ENCODE measurements at regions not wholly inside any gene's neighbourhood (a gene's known extent, or its start where the extent isn't known, plus 50 kb on each side); places are given as distances from the start of the nearest gene placed in this dataset.
"Not testable (repeated sequence)": the region's sequence is repeated elsewhere in the genome, so short reads cannot be mapped to it uniquely, and the experiment has no call there.

DNA sequence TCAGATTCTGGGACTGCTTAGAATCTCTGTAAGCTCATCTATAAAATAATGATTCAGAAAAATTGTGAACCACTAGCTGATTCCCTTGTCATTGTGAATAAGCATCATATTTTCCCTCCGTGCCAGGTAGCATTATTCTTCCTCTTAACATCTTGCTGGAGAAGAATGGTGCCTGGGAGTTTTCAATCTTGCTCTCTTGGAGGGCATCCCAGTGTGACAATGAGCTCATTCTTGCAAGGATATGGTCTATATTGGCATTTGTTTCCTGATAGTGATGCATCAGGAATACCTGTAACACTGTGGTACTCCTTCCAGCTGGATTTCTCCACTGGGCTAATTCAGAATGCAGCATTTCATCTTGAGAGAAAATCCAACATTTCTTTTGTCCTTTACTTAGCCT lies 126.4 kb upstream of the ITGB1 start:
- Histone ChIP-seq H3K9ac (ENCODE audit: low read length) (no peak overlapping the region), H3K4me3 (ENCODE audit: low read length) (no peak overlapping the region), H3K36me3 (ENCODE audit: control insufficient read depth, insufficient read depth, low read length) (no peaks in the 10 kb centered on the region), H3K4me1 (ENCODE audit: control insufficient read depth, insufficient read depth, low read length) (no peaks in the 10 kb centered on the region), H3K27me3 (ENCODE audit: control insufficient read depth, insufficient read depth, low read length) (no peaks in the 10 kb centered on the region), H3K9me3 (ENCODE audit: control insufficient read depth, low read length) (no peaks in the 10 kb centered on the region)

DNA sequence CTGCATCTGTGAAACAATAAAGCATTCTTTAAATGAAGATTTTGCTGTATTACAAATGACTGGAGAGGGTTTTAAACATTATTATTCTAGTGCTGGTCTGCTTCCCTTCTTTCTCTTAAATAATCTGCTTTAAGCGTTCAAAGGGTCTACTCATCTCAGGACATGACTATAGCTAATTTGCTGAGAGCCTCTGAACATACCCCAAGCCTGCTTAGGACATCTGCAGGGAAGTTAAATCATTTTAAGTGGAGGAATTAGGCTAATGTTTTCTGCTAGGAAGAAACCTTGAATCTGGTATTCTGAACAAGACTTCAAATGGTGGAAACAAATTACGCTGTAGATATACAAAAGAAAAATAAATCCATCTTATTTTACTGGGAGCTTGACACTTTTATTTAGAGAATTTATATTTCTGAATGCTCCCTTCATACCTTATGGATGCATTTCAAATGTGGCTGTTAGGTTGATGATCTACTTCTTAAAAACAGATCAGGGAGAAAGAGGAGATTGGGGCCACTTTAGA lies 124.4 kb upstream of the ITGB1 start:
- no peak overlapping the region for H3K4me3 ChIP-seq (ENCODE audit: low read length)
- no peaks in the 10 kb centered on the region for H3K9me3 ChIP-seq (ENCODE audit: control insufficient read depth, low read length)
- H3K36me3 ChIP-seq (ENCODE audit: control insufficient read depth, insufficient read depth, low read length), result no peaks in the 10 kb centered on the region
- H3K27me3 ChIP-seq (ENCODE audit: control insufficient read depth, insufficient read depth, low read length), result peaks cover 4% of the 10 kb centered on the region
- H3K9ac ChIP-seq (ENCODE audit: low read length), result no peak overlapping the region
- no peaks in the 10 kb centered on the region for H3K4me1 ChIP-seq (ENCODE audit: control insufficient read depth, insufficient read depth, low read length)

DNA sequence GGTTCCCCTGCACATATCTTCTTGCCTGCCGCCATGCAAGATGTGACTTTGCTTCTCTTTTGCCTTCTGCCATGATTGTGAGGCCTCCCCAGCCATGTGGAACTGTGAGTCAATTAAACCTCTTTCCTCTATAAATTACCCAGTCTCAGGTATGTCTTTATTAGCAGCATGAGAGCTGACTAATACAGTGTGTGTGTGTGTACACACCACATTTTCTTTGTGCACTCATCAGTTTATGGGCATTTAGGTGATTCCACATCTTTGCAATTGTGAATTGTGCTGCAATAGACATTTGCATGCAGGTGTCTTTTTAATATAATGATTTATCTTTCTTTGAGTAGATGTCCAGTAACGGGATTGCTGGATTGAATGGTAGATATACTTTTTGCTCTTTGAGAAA lies 122.4 kb upstream of the ITGB1 start:
- not testable (repeated sequence) for H3K36me3 ChIP-seq (ENCODE audit: control insufficient read depth, insufficient read depth, low read length); H3K9me3 ChIP-seq (ENCODE audit: control insufficient read depth, low read length)

DNA sequence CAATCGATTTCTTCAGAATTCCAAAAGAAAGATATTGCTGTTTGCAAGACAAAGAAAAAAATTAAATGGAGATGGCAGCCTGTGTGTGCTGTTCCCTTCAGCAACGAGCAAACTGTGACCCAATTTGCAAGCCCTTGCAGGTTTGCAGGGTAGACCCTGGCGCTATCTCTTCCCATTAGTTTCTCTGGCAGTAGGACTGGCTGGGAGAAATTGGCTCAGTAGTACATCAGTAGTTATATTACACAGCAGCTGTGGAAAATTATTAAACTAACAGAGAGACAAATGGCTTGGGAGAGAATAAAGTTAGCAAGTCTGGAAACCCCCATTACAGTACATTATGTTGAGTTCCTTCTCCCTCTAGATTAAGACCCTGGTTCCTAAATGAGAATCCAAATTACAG lies 116.4 kb upstream of the ITGB1 start:
- H3K27me3 ChIP-seq (ENCODE audit: control insufficient read depth, insufficient read depth, low read length), result peaks cover 4% of the 10 kb centered on the region
- no peak overlapping the region for H3K4me3 ChIP-seq (ENCODE audit: low read length)
- H3K4me1 ChIP-seq (ENCODE audit: control insufficient read depth, insufficient read depth, low read length), result no peaks in the 10 kb centered on the region
- H3K9me3 ChIP-seq (ENCODE audit: control insufficient read depth, low read length), result no peaks in the 10 kb centered on the region
- H3K9ac ChIP-seq (ENCODE audit: low read length), result no peak overlapping the region
- H3K36me3 ChIP-seq (ENCODE audit: control insufficient read depth, insufficient read depth, low read length), result no peaks in the 10 kb centered on the region

More for the DNA sequence above, 122.4 kb upstream of the ITGB1 start:
- not testable (repeated sequence) for H3K4me1 ChIP-seq (ENCODE audit: control insufficient read depth, insufficient read depth, low read length); H3K27me3 ChIP-seq (ENCODE audit: control insufficient read depth, insufficient read depth, low read length); H3K9ac ChIP-seq (ENCODE audit: low read length); H3K4me3 ChIP-seq (ENCODE audit: low read length)

DNA sequence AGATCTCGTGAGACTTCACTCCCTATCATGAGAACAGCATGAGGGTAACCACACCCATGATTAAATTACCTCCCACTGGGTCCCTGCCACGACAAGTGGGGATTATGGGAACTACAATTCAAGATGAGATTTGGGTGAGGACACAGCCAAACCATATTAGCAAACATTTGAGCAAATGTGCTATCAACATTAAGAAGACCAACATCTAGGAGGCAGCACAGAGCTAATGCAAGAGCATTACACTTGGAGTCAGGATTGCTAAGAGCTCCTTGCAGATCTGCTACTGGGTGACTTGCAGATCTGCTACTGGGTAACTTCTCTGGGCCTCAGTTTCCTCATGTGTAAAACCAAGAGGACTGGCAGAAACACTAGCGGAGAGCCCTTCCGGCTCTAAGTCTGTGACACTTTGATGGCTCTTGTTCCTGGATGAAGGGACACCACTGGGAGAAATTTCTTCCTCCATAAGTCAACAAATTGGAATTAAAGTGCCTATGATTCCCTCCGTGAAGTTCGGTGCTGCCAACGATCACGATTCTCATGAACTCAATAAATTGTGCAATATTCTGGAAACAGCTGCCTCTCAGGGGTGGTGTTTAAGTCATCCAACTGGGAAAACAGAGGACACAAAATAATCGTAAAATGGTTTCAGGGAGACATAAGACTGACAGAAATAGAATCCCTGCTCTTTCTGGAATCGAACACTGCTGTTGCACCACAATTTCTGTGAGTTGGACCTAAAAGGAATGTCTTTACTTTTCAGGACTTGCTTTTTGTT lies 115.8 kb upstream of the ITGB1 start:
- no peaks in the 10 kb centered on the region for H3K9me3 ChIP-seq (ENCODE audit: control insufficient read depth, low read length)
- no peak overlapping the region for H3K4me3 ChIP-seq (ENCODE audit: low read length)
- no peaks in the 10 kb centered on the region for H3K36me3 ChIP-seq (ENCODE audit: control insufficient read depth, insufficient read depth, low read length)
- no peak overlapping the region for H3K9ac ChIP-seq (ENCODE audit: low read length)
- no peaks in the 10 kb centered on the region for H3K4me1 ChIP-seq (ENCODE audit: control insufficient read depth, insufficient read depth, low read length)
- H3K27me3 ChIP-seq (ENCODE audit: control insufficient read depth, insufficient read depth, low read length), result peaks cover 4% of the 10 kb centered on the region

DNA sequence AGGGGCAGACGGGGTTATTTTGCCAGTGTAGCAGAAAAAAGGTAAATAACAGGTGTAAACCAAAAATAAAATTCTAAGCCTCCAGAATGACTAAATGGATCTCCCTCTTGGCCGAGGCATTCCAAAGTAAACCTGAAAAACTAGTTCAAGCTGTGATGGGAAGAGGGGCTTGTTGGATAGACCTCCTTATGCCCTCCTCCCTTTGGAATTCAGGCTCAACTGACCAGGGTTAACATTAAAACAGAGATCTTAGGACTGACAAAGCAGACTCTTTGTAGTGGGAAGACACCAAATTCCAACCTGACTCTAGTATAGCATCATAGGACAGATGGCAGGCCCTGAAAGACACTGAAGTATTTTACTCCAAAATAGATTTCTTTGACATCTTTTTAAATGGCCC lies 113.8 kb upstream of the ITGB1 start:
- Histone ChIP-seq H3K4me1 (ENCODE audit: control insufficient read depth, insufficient read depth, low read length) (no peaks in the 10 kb centered on the region), H3K4me3 (ENCODE audit: low read length) (no peak overlapping the region), H3K9ac (ENCODE audit: low read length) (no peak overlapping the region), H3K36me3 (ENCODE audit: control insufficient read depth, insufficient read depth, low read length) (no peaks in the 10 kb centered on the region), H3K27me3 (ENCODE audit: control insufficient read depth, insufficient read depth, low read length) (no peaks in the 10 kb centered on the region), H3K9me3 (ENCODE audit: control insufficient read depth, low read length) (no peaks in the 10 kb centered on the region)

DNA sequence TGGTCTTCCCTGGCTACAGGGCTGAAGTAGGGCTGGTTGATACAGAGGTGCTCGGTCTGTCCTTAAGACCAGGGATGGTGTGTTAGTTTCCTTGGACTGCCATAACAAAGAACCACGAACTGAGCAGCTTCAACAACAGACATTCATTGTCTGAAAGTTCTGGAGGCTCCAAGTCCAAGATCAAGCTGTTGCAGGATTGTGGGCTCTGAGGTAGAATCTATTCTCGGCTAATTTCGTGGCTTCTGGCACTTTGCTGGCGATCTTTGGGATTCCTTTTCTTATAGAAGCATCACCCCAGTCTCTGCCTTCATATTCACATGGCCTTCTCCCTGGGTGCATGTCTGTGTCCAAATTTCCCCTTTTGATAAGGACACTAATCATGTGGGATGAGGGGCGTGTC lies 112.1 kb upstream of the ITGB1 start:
- no peaks in the 10 kb centered on the region for H3K9me3 ChIP-seq (ENCODE audit: control insufficient read depth, low read length)
- no peak overlapping the region for H3K4me3 ChIP-seq (ENCODE audit: low read length)
- no peaks in the 10 kb centered on the region for H3K4me1 ChIP-seq (ENCODE audit: control insufficient read depth, insufficient read depth, low read length)
- no peak overlapping the region for H3K9ac ChIP-seq (ENCODE audit: low read length)
- H3K27me3 ChIP-seq (ENCODE audit: control insufficient read depth, insufficient read depth, low read length), result no peaks in the 10 kb centered on the region
- H3K36me3 ChIP-seq (ENCODE audit: control insufficient read depth, insufficient read depth, low read length), result no peaks in the 10 kb centered on the region

DNA sequence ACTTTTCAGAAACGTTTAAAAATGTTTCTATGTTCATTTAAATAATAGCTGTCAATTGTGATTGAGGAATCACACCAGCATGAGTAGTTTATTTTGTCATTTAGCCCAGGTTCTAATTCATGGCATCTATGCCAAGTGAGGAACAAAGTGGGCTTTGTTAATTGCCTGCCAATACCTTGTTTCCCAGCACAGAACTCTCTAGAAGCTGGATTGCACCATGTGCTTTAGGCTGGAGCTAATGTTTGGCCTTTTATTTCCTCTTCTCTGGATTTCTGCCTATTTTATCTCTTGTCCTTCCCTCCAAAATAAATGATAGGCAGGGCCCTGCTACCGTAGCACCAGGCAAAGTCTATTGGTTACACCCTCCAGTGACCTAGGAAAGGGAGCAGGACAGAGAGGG lies 109.9 kb upstream of the ITGB1 start:
- Histone ChIP-seq H3K36me3 (ENCODE audit: control insufficient read depth, insufficient read depth, low read length) (no peaks in the 10 kb centered on the region), H3K27me3 (ENCODE audit: control insufficient read depth, insufficient read depth, low read length) (no peaks in the 10 kb centered on the region), H3K4me1 (ENCODE audit: control insufficient read depth, insufficient read depth, low read length) (no peaks in the 10 kb centered on the region), H3K9ac (ENCODE audit: low read length) (no peak overlapping the region), H3K4me3 (ENCODE audit: low read length) (no peak overlapping the region), H3K9me3 (ENCODE audit: control insufficient read depth, low read length) (no peaks in the 10 kb centered on the region)

DNA sequence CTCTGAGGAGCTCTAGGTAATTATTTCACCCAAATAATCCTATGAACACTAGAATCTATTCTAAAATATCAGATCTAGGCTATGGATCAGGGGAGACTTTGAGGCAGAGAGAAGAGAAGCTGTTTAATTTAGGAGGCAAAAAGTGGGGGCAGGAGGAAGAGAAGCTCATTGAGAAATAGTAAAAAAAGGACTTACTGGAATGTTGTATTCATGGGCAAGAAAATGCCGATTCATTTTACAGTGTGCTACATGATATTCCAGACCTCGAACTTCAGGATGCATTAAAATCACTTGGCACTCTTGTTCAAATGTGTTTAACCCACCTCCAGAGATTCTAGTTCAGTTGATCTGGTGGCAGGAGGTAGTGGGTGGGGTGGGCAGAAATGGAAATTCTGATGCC lies 109.5 kb upstream of the ITGB1 start:
- Histone ChIP-seq H3K4me3 (ENCODE audit: low read length) (no peak overlapping the region), H3K9ac (ENCODE audit: low read length) (no peak overlapping the region), H3K4me1 (ENCODE audit: control insufficient read depth, insufficient read depth, low read length) (no peaks in the 10 kb centered on the region), H3K27me3 (ENCODE audit: control insufficient read depth, insufficient read depth, low read length) (no peaks in the 10 kb centered on the region), H3K9me3 (ENCODE audit: control insufficient read depth, low read length) (no peaks in the 10 kb centered on the region), H3K36me3 (ENCODE audit: control insufficient read depth, insufficient read depth, low read length) (no peaks in the 10 kb centered on the region)

DNA sequence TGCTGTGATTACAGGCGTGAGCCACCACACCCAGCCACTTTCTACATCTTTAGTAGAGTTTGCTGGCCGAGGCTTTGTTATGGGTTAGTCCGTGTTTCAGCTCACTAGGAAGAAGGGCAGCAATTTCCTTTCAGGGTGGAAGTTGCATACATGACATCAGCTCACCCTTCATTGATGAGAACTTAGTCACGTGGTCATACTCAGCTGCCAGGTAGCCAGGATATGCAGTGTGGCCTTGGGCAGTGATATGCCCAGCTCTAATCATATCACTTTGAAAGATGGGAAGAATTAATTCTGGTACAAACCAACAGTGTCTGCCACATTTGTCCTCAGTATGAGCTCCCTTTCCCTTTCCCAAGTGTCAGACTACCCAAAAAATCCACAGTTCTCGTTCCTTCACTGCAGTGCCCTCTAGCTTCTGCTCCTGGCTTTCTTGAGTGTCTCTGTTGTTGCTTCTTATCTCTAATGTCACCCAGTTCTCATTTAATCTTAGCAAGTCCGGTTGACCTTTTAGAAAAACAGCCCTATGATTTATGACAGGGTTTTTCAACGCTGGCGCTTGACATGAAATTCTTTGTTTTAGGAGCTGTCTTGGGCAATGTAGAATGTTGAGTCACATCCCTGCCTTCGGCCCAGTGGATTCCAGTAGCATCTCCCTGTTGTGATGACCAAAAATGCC lies 108.7 kb upstream of the ITGB1 start:
- H3K27me3 ChIP-seq (ENCODE audit: control insufficient read depth, insufficient read depth, low read length), result no peaks in the 10 kb centered on the region
- H3K9ac ChIP-seq (ENCODE audit: low read length), result no peak overlapping the region
- H3K4me3 ChIP-seq (ENCODE audit: low read length), result no peak overlapping the region
- no peaks in the 10 kb centered on the region for H3K9me3 ChIP-seq (ENCODE audit: control insufficient read depth, low read length)
- H3K36me3 ChIP-seq (ENCODE audit: control insufficient read depth, insufficient read depth, low read length), result no peaks in the 10 kb centered on the region
- H3K4me1 ChIP-seq (ENCODE audit: control insufficient read depth, insufficient read depth, low read length), result no peaks in the 10 kb centered on the region

DNA sequence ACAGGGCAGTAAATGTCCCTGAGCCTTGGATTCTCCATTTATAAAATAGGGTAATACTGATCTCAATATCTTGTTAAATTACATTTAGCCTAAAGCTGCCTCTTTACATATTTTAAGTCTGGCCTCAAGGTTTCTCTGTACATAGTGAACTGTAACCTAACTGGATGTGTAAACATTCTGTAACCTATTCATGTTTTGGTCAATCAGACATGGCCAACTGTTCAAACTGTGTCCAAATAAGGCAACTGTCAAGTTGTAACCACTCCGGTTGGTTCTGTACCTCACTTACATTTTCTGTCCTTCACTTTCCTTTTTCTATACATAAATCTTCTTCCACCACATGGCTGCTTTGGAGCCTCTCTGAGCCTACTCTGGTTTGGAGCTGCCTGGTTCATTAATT lies 107.1 kb upstream of the ITGB1 start:
- no peaks in the 10 kb centered on the region for H3K9me3 ChIP-seq (ENCODE audit: control insufficient read depth, low read length)
- H3K4me3 ChIP-seq (ENCODE audit: low read length), result no peak overlapping the region
- H3K36me3 ChIP-seq (ENCODE audit: control insufficient read depth, insufficient read depth, low read length), result no peaks in the 10 kb centered on the region
- H3K9ac ChIP-seq (ENCODE audit: low read length), result no peak overlapping the region
- H3K27me3 ChIP-seq (ENCODE audit: control insufficient read depth, insufficient read depth, low read length), result no peaks in the 10 kb centered on the region
- H3K4me1 ChIP-seq (ENCODE audit: control insufficient read depth, insufficient read depth, low read length), result no peaks in the 10 kb centered on the region

DNA sequence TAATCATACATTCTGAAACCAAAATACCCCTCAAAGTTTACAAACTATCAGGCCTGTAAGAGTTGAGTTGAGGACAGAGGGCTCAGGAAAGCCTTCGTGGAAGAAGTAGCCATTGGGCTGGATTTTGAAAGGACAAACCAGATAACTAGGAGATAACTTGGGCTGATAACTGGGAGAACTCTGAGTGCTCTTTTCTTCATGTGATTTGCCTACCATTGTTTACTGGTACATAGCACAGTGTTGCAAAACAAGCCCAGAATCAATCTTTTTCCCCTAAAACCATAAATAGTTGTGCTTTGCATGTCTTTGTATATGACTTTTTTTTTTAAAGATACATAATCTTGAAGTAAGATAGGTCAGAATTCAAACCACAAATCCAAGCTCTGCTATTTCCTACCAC lies 106.7 kb upstream of the ITGB1 start:
- no peaks in the 10 kb centered on the region for H3K4me1 ChIP-seq (ENCODE audit: control insufficient read depth, insufficient read depth, low read length)
- no peak overlapping the region for H3K9ac ChIP-seq (ENCODE audit: low read length)
- no peaks in the 10 kb centered on the region for H3K9me3 ChIP-seq (ENCODE audit: control insufficient read depth, low read length)
- no peaks in the 10 kb centered on the region for H3K36me3 ChIP-seq (ENCODE audit: control insufficient read depth, insufficient read depth, low read length)
- no peaks in the 10 kb centered on the region for H3K27me3 ChIP-seq (ENCODE audit: control insufficient read depth, insufficient read depth, low read length)
- H3K4me3 ChIP-seq (ENCODE audit: low read length), result no peak overlapping the region
